ENCODE measurements at regions not wholly inside any gene's neighbourhood (a gene's known extent, or its start where the extent isn't known, plus 50 kb on each side); places are given as distances from the start of the nearest gene placed in this dataset.

DNA sequence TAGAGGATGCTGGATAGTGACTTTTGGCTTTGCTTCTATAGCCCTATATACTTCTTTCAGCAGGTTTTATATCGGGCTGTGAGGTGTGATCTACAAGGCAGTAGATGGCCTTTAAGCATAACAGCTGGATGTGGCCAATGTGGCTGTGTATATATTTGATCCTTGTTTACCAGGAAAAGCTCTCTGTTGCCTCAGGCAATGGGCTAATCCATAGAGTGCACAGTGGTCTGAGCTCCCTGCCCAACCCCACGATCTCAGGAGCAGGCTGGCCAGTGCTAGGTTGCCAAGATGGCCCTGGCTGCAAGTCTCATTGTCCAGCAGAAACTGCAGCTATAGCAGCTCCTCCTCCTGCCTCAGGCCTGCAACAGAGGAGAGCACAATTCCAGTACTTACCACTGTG, 72.3 kb upstream of the SPHKAP start:
- Histone ChIP-seq H3K36me3 (no peaks in the 10 kb centered on the region), H3K27me3 (no peaks in the 10 kb centered on the region), H3K4me1 (no peaks in the 10 kb centered on the region), H3K27ac (no peak overlapping the region), H3K4me3 (no peak overlapping the region), H3K9me3 (no peaks in the 10 kb centered on the region)
- DNase-seq (no peak), ATAC-seq (no peak)
- intact Hi-C loops (cut with DNase I), result no loop called here
- TF ChIP-seq CTCF (IDR thresholded peaks at IDR 0.05), result no peak

DNA sequence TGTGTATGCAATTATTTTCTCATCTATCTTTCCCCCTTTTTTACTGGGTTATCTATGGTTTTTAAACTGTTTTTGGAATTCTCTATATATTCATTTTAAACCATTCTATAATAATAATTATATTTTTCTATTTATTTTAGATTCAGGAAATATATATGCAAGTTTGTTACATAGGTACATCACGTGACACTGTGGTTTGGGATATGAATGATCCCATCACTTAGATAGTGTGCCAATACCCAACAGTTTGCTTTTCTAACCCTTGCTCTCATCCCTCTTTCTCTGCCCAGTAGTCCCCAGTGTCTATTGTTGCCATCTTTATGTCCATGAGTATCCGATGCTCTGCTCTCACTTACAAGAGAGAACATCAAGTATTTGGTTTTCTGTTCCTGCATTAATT, 65.8 kb upstream of the SPHKAP start:
- ATAC-seq (no peak), DNase-seq (no peak)
- no peaks in the 10 kb centered on the region for H3K9me3 ChIP-seq
- H3K36me3 ChIP-seq, result no peaks in the 10 kb centered on the region
- no peak overlapping the region for H3K4me3 ChIP-seq
- no peak overlapping the region for H3K27ac ChIP-seq
- intact Hi-C loops (cut with DNase I), result no loop called here
- no peaks in the 10 kb centered on the region for H3K27me3 ChIP-seq
- TF ChIP-seq CTCF (IDR thresholded peaks at IDR 0.05), result no peak
- H3K4me1 ChIP-seq, result no peaks in the 10 kb centered on the region

DNA sequence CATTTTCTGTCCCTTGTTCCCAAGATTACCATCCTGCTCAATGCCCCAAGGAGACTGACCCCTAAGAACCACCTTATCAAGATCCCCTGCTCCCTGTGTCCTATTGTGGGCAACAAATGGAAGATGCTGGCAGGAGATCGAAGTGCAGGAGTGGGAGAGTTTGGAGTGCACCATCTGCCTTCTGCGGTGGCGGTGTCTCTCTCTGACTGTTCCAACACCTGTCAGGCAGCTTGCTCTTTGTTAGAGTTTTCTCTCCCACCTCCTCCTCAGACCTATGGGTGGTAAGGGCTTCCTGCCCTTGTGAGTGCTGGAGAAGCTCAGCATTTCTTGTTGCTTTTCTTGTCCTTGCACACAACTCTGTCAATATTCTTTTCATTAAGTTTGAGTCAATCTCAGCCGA, 64.1 kb upstream of the SPHKAP start:
- ATAC-seq (no peak), DNase-seq (no peak)
- Histone ChIP-seq H3K27me3 (no peaks in the 10 kb centered on the region), H3K4me3 (no peak overlapping the region), H3K4me1 (no peaks in the 10 kb centered on the region), H3K9me3 (no peaks in the 10 kb centered on the region), H3K36me3 (no peaks in the 10 kb centered on the region), H3K27ac (no peak overlapping the region)
- TF ChIP-seq CTCF (IDR thresholded peaks at IDR 0.05), result no peak
- intact Hi-C loops (cut with DNase I), result no loop called here

- H3K36me3 ChIP-seq, result no peaks in the 10 kb centered on the region
- H3K9me3 ChIP-seq, result no peaks in the 10 kb centered on the region
- no peaks in the 10 kb centered on the region for H3K27me3 ChIP-seq
- DNase-seq (no peak), ATAC-seq (no peak)
- no peak overlapping the region for H3K4me3 ChIP-seq
- no peaks in the 10 kb centered on the region for H3K4me1 ChIP-seq
- no peak overlapping the region for H3K27ac ChIP-seq
- intact Hi-C loops (cut with DNase I), result no loop called here
- no peak for TF ChIP-seq CTCF (IDR thresholded peaks at IDR 0.05)
Observed at GRCh38 chr2:228242591-228242990, 61.1 kb upstream of the SPHKAP start.

GRCh38 chr2:228239907-228240561, 58.5 kb upstream of the SPHKAP start:
- intact Hi-C loops (cut with DNase I), result no loop called here
- no peaks in the 10 kb centered on the region for H3K27me3 ChIP-seq
- DNase-seq, result no peak
- no peak overlapping the region for H3K4me3 ChIP-seq
- no peak for ATAC-seq
- H3K9me3 ChIP-seq, result no peaks in the 10 kb centered on the region
- no peaks in the 10 kb centered on the region for H3K4me1 ChIP-seq
- no peak overlapping the region for H3K27ac ChIP-seq
- TF ChIP-seq CTCF (IDR thresholded peaks at IDR 0.05), result no peak
- H3K36me3 ChIP-seq, result no peaks in the 10 kb centered on the region

Data from upper lobe of right lung (tissue), 1 donor.